ENCODE measurements at regions not wholly inside any gene's neighbourhood (a gene's known extent, or its start where the extent isn't known, plus 50 kb on each side); places are given as distances from the start of the nearest gene placed in this dataset.

GRCh38 chr10:126736142-126736541, 65.6 kb upstream of the C10orf90 start:
- Mint-ChIP-seq H3K36me3 (ENCODE audit: low read depth) (no peaks in the 10 kb centered on the region), H3K4me3 (no peak overlapping the region)
- 89 to 95% methylated on average over 5 of the region's 5 CpGs for WGBS, 2 experiments (ENCODE audit: insufficient coverage in 1 of 2, insufficient read length in 1 of 2)

DNA sequence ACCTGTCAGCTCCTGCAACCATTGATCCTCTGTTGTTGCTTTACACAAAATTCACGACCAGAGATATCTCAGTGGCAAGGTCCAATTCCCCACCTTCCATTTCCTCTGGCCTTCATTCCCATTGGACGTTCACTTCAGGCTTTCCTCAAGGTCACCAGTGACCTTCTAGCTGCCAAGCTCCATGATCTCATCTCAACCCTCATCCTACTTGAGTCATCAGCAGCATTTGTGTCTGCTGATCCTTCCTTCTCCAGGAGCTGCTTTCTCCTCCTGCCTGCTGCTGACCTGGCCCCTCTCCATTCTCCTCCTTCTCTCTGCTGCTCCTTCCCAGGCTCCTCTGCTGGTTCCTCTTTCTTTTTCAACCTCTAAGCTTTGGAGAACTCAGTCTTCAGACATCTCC, 66.2 kb upstream of the C10orf90 start:
- H3K27ac Mint-ChIP-seq, result no peak overlapping the region
- H3K27me3 ChIP-seq (ENCODE audit: control insufficient read depth, insufficient read depth, low read length, poor library complexity, severe bottlenecking), result peaks cover 7% of the 10 kb centered on the region
- H3K4me3 Mint-ChIP-seq, result no peak overlapping the region
- no peaks in the 10 kb centered on the region for H3K36me3 Mint-ChIP-seq (ENCODE audit: low read depth)
- no peaks in the 10 kb centered on the region for H3K9me3 ChIP-seq (ENCODE audit: control insufficient read depth, low read length)
- TF ChIP-seq CTCF (conservative IDR thresholded peaks at IDR 0.05), result no peak
- DNase-seq, result no peak
- H3K27ac ChIP-seq (ENCODE audit: low read depth, low read length), result no peak overlapping the region
- H3K27me3 Mint-ChIP-seq (ENCODE audit: insufficient read depth), result peaks cover 21% of the 10 kb centered on the region
- no peak overlapping the region for H3K4me3 ChIP-seq (ENCODE audit: low read length)
- no peaks in the 10 kb centered on the region for H3K36me3 ChIP-seq (ENCODE audit: control insufficient read depth, insufficient read depth, low read length)
- H3K4me1 ChIP-seq (ENCODE audit: control insufficient read depth, insufficient read depth, low read length), result no peaks in the 10 kb centered on the region
- no peaks in the 10 kb centered on the region for H3K9me3 Mint-ChIP-seq
- peaks cover 2% of the 10 kb centered on the region for H3K4me1 Mint-ChIP-seq
- 89 to 100% methylated on average over 2 of the region's 2 CpGs for WGBS, 2 experiments (ENCODE audit: insufficient coverage in 1 of 2, insufficient read length in 1 of 2)
- no peak overlapping the region for H3K9ac ChIP-seq (ENCODE audit: extremely low read depth, low read length, poor library complexity, severe bottlenecking)

More at GRCh38 chr10:126736142-126736541, 65.6 kb upstream of the C10orf90 start:
- H3K4me3 ChIP-seq (ENCODE audit: low read length), result no peak overlapping the region
- peaks cover 2% of the 10 kb centered on the region for H3K4me1 Mint-ChIP-seq
- H3K27ac ChIP-seq (ENCODE audit: low read depth, low read length), result no peak overlapping the region
- H3K27me3 Mint-ChIP-seq (ENCODE audit: insufficient read depth), result peaks cover 15% of the 10 kb centered on the region
- peaks cover 1% of the 10 kb centered on the region for H3K27me3 ChIP-seq (ENCODE audit: control insufficient read depth, insufficient read depth, low read length, poor library complexity, severe bottlenecking)
- no peak for TF ChIP-seq CTCF (conservative IDR thresholded peaks at IDR 0.05)
- no peak overlapping the region for H3K9ac ChIP-seq (ENCODE audit: extremely low read depth, low read length, poor library complexity, severe bottlenecking)
- H3K4me1 ChIP-seq (ENCODE audit: control insufficient read depth, insufficient read depth, low read length), result no peaks in the 10 kb centered on the region
- no peaks in the 10 kb centered on the region for H3K9me3 Mint-ChIP-seq
- H3K9me3 ChIP-seq (ENCODE audit: control insufficient read depth, low read length), result no peaks in the 10 kb centered on the region
- DNase-seq, result no peak
- no peaks in the 10 kb centered on the region for H3K36me3 ChIP-seq (ENCODE audit: control insufficient read depth, insufficient read depth, low read length)
- no peak overlapping the region for H3K27ac Mint-ChIP-seq

DNA sequence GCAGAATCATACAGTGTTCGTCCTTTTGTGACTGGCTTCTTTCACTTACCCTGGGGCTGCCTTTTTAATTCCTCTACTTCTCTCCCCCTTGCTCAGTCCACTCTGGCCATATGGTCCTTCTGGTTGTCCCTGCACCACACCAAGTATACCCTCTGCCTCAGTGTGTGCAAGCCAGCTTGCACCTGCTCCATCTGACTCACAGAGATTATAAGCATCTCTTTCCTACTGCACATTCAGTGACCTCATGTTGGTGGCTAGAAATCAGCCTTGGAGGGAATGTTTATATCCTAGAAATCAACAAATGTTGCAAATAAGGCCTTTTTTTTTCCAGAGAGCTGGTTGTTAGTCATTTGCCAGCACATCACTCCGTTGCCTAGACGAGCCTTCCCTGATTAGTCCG, 67.5 kb upstream of the C10orf90 start:
- no peaks in the 10 kb centered on the region for H3K36me3 ChIP-seq (ENCODE audit: control insufficient read depth, insufficient read depth, low read length)

More for the DNA sequence above, 67.5 kb upstream of the C10orf90 start:
- no peak for DNase-seq
- Histone ChIP-seq H3K9ac (ENCODE audit: extremely low read depth, low read length, poor library complexity, severe bottlenecking) (no peak overlapping the region), H3K4me1 (ENCODE audit: control insufficient read depth, insufficient read depth, low read length) (no peaks in the 10 kb centered on the region), H3K4me3 (ENCODE audit: low read length) (no peak overlapping the region), H3K9me3 (ENCODE audit: control insufficient read depth, low read length) (no peaks in the 10 kb centered on the region), H3K27me3 (ENCODE audit: control insufficient read depth, insufficient read depth, low read length, poor library complexity, severe bottlenecking) (peaks cover 8% of the 10 kb centered on the region), H3K27ac (ENCODE audit: low read depth, low read length) (no peak overlapping the region)
- TF ChIP-seq CTCF (conservative IDR thresholded peaks at IDR 0.05), result no peak
- 89 to 97% methylated on average over 4 of the region's 4 CpGs for WGBS, 2 experiments (ENCODE audit: insufficient coverage in 1 of 2, insufficient read length in 1 of 2)
- H3K36me3 Mint-ChIP-seq (ENCODE audit: low read depth), result no peaks in the 10 kb centered on the region
- H3K27me3 Mint-ChIP-seq (ENCODE audit: insufficient read depth), result peaks cover 33% of the 10 kb centered on the region
- no peak overlapping the region for H3K27ac Mint-ChIP-seq
- no peaks in the 10 kb centered on the region for H3K9me3 Mint-ChIP-seq
- no peak overlapping the region for H3K4me3 Mint-ChIP-seq
- peaks cover 2% of the 10 kb centered on the region for H3K4me1 Mint-ChIP-seq

Measured in endodermal cell (in vitro differentiated cells).